ENCODE measurements at regions not wholly inside any gene's neighbourhood (a gene's known extent, or its start where the extent isn't known, plus 50 kb on each side); places are given as distances from the start of the nearest gene placed in this dataset.
"Not testable (repeated sequence)": the region's sequence is repeated elsewhere in the genome, so short reads cannot be mapped to it uniquely, and the experiment has no call there.

GRCh38 chr9:120307599-120307998 lies 272.4 kb downstream of the CDK5RAP2 start:
- no peaks in the 10 kb centered on the region for H3K27me3 Mint-ChIP-seq
- H3K36me3 Mint-ChIP-seq: no peaks in the 10 kb centered on the region
- ATAC-seq (ENCODE audit: low read depth in 2 of 2) (no peak), DNase-seq (no peak)
- no peaks in the 10 kb centered on the region for H3K4me1 Mint-ChIP-seq
- no peaks in the 10 kb centered on the region for H3K36me3 ChIP-seq (ENCODE audit: control insufficient read depth, insufficient read depth, low read length)
- H3K4me3 Mint-ChIP-seq: no peak overlapping the region
- H3K27ac ChIP-seq (ENCODE audit: insufficient read depth, low read length, poor library complexity, severe bottlenecking): no peak overlapping the region
- H3K9me3 Mint-ChIP-seq: peaks cover 0 to 6% (median 0%) of the 10 kb centered on the region in 7 donors
- H3K4me3 ChIP-seq (ENCODE audit: low read depth, low read length): no peak overlapping the region
- H3K4me1 ChIP-seq (ENCODE audit: control insufficient read depth, insufficient read depth, low read length, poor library complexity, severe bottlenecking): no peaks in the 10 kb centered on the region
- H3K27ac Mint-ChIP-seq: no peak overlapping the region
- H3K27me3 ChIP-seq (ENCODE audit: control insufficient read depth, insufficient read depth, low read length): no peaks in the 10 kb centered on the region
- no peaks in the 10 kb centered on the region for H3K9me3 ChIP-seq (ENCODE audit: control insufficient read depth in 2 of 2, low read length in 2 of 2)

DNA sequence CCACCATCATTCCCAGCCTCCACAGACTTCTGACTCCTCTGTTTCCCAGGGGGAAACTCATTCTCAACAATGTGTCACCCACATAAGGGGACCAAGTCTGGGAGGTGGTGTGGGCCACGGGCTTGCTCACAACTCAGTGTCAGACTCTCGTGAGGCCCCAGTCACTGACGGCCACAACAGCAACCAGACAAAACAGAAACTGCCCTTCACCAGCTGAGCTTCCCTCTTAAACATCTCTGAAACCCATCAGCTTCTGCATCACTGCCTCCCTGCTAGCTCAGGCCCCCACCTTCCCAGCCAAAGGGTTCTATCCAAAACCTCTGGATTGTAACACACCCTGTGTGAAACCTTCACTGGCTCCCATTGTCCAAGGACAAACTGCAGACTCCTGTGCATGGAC lies 273.4 kb downstream of the CDK5RAP2 start:
- H3K27ac Mint-ChIP-seq: no peak overlapping the region
- H3K4me3 Mint-ChIP-seq: no peak overlapping the region
- Histone ChIP-seq H3K9me3 (ENCODE audit: control insufficient read depth in 2 of 2, low read length in 2 of 2) (no peaks in the 10 kb centered on the region), H3K27ac (ENCODE audit: insufficient read depth, low read length, poor library complexity, severe bottlenecking) (no peak overlapping the region), H3K27me3 (ENCODE audit: control insufficient read depth, insufficient read depth, low read length) (no peaks in the 10 kb centered on the region), H3K4me1 (ENCODE audit: control insufficient read depth, insufficient read depth, low read length, poor library complexity, severe bottlenecking) (no peaks in the 10 kb centered on the region), H3K4me3 (ENCODE audit: low read depth, low read length) (no peak overlapping the region), H3K36me3 (ENCODE audit: control insufficient read depth, insufficient read depth, low read length) (no peaks in the 10 kb centered on the region)
- peaks cover 5% of the 10 kb centered on the region for H3K27me3 Mint-ChIP-seq
- no peaks in the 10 kb centered on the region for H3K36me3 Mint-ChIP-seq
- H3K4me1 Mint-ChIP-seq: no peaks in the 10 kb centered on the region
- DNase-seq (no peak), ATAC-seq (ENCODE audit: low read depth in 2 of 2) (no peak)
- H3K9me3 Mint-ChIP-seq: peaks cover 0 to 5% (median 0%) of the 10 kb centered on the region in 7 donors

DNA sequence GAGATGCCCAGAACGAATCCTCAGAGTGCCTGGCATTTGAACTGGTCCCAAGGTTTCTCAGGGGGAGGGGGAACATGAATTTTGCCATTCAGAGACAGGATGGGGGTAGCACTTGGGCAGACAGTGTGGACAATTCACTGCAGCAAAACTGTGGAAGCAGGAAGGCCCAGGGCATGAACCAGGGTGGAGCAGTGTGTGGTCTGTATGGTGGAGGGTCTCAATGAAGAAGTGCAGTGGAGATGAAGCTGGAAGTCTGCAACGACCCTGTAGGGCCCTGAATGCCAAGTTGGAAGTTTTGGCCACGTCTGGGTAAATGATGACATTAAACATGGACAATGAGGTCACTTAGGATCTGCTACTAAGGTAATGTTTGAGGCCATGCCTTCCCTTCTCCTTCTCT lies 273.9 kb downstream of the CDK5RAP2 start:
- Histone ChIP-seq H3K9me3 (ENCODE audit: control insufficient read depth in 2 of 2, low read length in 2 of 2) (no peaks in the 10 kb centered on the region), H3K27ac (ENCODE audit: insufficient read depth, low read length, poor library complexity, severe bottlenecking) (no peak overlapping the region), H3K27me3 (ENCODE audit: control insufficient read depth, insufficient read depth, low read length) (no peaks in the 10 kb centered on the region), H3K4me1 (ENCODE audit: control insufficient read depth, insufficient read depth, low read length, poor library complexity, severe bottlenecking) (no peaks in the 10 kb centered on the region), H3K4me3 (ENCODE audit: low read depth, low read length) (no peak overlapping the region), H3K36me3 (ENCODE audit: control insufficient read depth, insufficient read depth, low read length) (no peaks in the 10 kb centered on the region)
- H3K9me3 Mint-ChIP-seq: peaks cover 0 to 3% (median 0%) of the 10 kb centered on the region in 7 donors
- no peak for DNase-seq
- peaks cover 5% of the 10 kb centered on the region for H3K27me3 Mint-ChIP-seq
- no peak overlapping the region for H3K27ac Mint-ChIP-seq
- no peak overlapping the region for H3K4me3 Mint-ChIP-seq
- no peaks in the 10 kb centered on the region for H3K4me1 Mint-ChIP-seq
- no peaks in the 10 kb centered on the region for H3K36me3 Mint-ChIP-seq
- no peak for ATAC-seq (ENCODE audit: low read depth in 2 of 2)

DNA sequence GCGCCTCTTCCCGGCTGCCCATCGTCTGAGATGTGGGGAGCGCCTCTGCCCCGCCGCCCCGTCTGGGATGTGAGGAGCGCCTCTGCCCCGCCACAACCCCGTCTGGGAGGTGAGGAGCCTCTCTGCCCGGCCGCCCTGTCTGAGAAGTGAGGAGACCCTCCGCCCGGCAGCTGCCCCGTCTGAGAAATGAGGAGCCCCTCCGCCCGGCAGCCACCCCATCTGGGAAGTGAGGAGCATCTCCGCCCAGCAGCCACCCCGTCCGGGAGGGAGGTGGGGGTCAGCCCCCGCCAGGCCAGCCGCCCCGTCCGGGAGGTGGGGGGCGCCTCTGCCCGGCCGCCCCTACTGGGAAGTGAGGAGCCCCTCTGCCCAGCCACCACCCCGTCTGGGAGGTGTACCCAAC lies 275.1 kb downstream of the CDK5RAP2 start:
- not testable (repeated sequence) for H3K27me3 Mint-ChIP-seq; H3K4me3 Mint-ChIP-seq; H3K9me3 ChIP-seq (ENCODE audit: control insufficient read depth in 2 of 2, low read length in 2 of 2); H3K36me3 ChIP-seq (ENCODE audit: control insufficient read depth, insufficient read depth, low read length); DNase-seq; H3K27ac ChIP-seq (ENCODE audit: insufficient read depth, low read length, poor library complexity, severe bottlenecking); H3K27me3 ChIP-seq (ENCODE audit: control insufficient read depth, insufficient read depth, low read length); H3K36me3 Mint-ChIP-seq; H3K4me1 Mint-ChIP-seq; H3K27ac Mint-ChIP-seq; H3K4me3 ChIP-seq (ENCODE audit: low read depth, low read length); ATAC-seq (ENCODE audit: low read depth in 2 of 2); H3K4me1 ChIP-seq (ENCODE audit: control insufficient read depth, insufficient read depth, low read length, poor library complexity, severe bottlenecking); H3K9me3 Mint-ChIP-seq

- Histone ChIP-seq H3K4me1 (ENCODE audit: control insufficient read depth, insufficient read depth, low read length, poor library complexity, severe bottlenecking) (no peaks in the 10 kb centered on the region), H3K9me3 (ENCODE audit: control insufficient read depth in 2 of 2, low read length in 2 of 2) (no peaks in the 10 kb centered on the region), H3K27ac (ENCODE audit: insufficient read depth, low read length, poor library complexity, severe bottlenecking) (no peak overlapping the region), H3K4me3 (ENCODE audit: low read depth, low read length) (no peak overlapping the region), H3K27me3 (ENCODE audit: control insufficient read depth, insufficient read depth, low read length) (peaks cover 2% of the 10 kb centered on the region), H3K36me3 (ENCODE audit: control insufficient read depth, insufficient read depth, low read length) (no peaks in the 10 kb centered on the region)
- peaks cover 4% of the 10 kb centered on the region for H3K36me3 Mint-ChIP-seq
- H3K27ac Mint-ChIP-seq: no peak overlapping the region
- no peak for DNase-seq
- H3K4me3 Mint-ChIP-seq: no peak overlapping the region
- H3K9me3 Mint-ChIP-seq: peaks cover 0 to 1% (median 0%) of the 10 kb centered on the region in 7 donors
- peaks cover 5% of the 10 kb centered on the region for H3K27me3 Mint-ChIP-seq
- ATAC-seq (ENCODE audit: low read depth in 2 of 2): no peak
- H3K4me1 Mint-ChIP-seq: no peaks in the 10 kb centered on the region
Measured at GRCh38 chr9:120303519-120303918, 276.4 kb downstream of the CDK5RAP2 start.

DNA sequence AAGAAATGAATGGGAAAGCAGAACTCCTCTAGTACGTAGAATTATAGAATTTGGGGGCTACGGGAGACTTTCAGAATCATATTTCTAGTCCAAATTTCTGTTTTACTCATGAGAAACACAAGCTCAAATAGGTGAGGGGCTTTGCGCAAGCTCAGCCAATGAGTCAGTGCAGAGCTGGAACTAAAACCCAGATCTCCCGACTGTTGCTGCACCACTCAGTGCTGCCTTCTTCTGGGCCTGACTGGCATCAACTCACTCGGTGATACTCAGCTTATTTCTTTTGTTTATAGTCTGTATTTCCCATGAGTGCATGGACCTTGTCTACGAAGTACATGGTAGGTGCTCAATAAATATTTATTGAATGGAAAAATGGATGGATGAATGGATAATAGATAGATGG lies 280.2 kb downstream of the CDK5RAP2 start:
- Mint-ChIP-seq H3K4me3 (no peak overlapping the region), H3K4me1 (no peaks in the 10 kb centered on the region), H3K36me3 (peaks cover 4% of the 10 kb centered on the region), H3K27me3 (peaks cover 5% of the 10 kb centered on the region), H3K27ac (no peak overlapping the region), H3K9me3 (peaks cover 0 to 3% (median 0%) of the 10 kb centered on the region in 7 donors)
- no peaks in the 10 kb centered on the region for H3K9me3 ChIP-seq (ENCODE audit: control insufficient read depth in 2 of 2, low read length in 2 of 2)
- no peak overlapping the region for H3K4me3 ChIP-seq (ENCODE audit: low read depth, low read length)
- no peaks in the 10 kb centered on the region for H3K36me3 ChIP-seq (ENCODE audit: control insufficient read depth, insufficient read depth, low read length)
- no peaks in the 10 kb centered on the region for H3K4me1 ChIP-seq (ENCODE audit: control insufficient read depth, insufficient read depth, low read length, poor library complexity, severe bottlenecking)
- no peak overlapping the region for H3K27ac ChIP-seq (ENCODE audit: insufficient read depth, low read length, poor library complexity, severe bottlenecking)
- DNase-seq (no peak), ATAC-seq (ENCODE audit: low read depth in 2 of 2) (no peak)
- H3K27me3 ChIP-seq (ENCODE audit: control insufficient read depth, insufficient read depth, low read length): peaks cover 2% of the 10 kb centered on the region

- Histone ChIP-seq H3K27me3 (ENCODE audit: control insufficient read depth, insufficient read depth, low read length) (no peaks in the 10 kb centered on the region), H3K27ac (ENCODE audit: insufficient read depth, low read length, poor library complexity, severe bottlenecking) (no peak overlapping the region), H3K4me3 (ENCODE audit: low read depth, low read length) (no peak overlapping the region), H3K36me3 (ENCODE audit: control insufficient read depth, insufficient read depth, low read length) (no peaks in the 10 kb centered on the region), H3K4me1 (ENCODE audit: control insufficient read depth, insufficient read depth, low read length, poor library complexity, severe bottlenecking) (no peaks in the 10 kb centered on the region), H3K9me3 (ENCODE audit: control insufficient read depth in 2 of 2, low read length in 2 of 2) (no peaks in the 10 kb centered on the region)
- no peaks in the 10 kb centered on the region for H3K27me3 Mint-ChIP-seq
- DNase-seq (no peak), ATAC-seq (ENCODE audit: low read depth in 2 of 2) (no peak)
- H3K36me3 Mint-ChIP-seq: no peaks in the 10 kb centered on the region
- no peak overlapping the region for H3K4me3 Mint-ChIP-seq
- no peaks in the 10 kb centered on the region for H3K4me1 Mint-ChIP-seq
- H3K9me3 Mint-ChIP-seq: peaks cover 0 to 3% (median 1%) of the 10 kb centered on the region in 7 donors
- H3K27ac Mint-ChIP-seq: no peak overlapping the region
Measured at GRCh38 chr9:120294003-120294402, 286.0 kb downstream of the CDK5RAP2 start.

DNA sequence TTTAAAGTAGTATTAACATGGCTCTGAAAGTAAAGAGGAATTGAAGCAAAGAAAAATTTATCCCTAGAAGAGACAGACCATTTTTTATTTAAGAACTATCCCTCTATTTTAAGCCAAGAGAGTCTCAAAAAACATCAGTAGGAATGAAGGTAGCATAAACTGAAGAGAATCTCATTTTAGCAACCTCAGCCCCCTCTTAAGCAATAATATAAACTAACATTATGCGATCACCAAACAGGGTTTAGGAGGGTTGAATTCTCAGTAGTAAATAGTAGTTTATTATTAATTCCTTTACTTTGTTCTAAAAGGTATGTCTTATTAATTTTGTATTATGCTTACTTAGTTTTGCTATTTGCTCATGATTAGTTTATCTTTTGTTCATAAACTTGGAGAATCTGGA lies 287.4 kb downstream of the CDK5RAP2 start:
- no peak overlapping the region for H3K27ac ChIP-seq (ENCODE audit: insufficient read depth, low read length, poor library complexity, severe bottlenecking)
- no peaks in the 10 kb centered on the region for H3K9me3 ChIP-seq (ENCODE audit: control insufficient read depth in 2 of 2, low read length in 2 of 2)
- no peak overlapping the region for H3K4me3 ChIP-seq (ENCODE audit: low read depth, low read length)
- H3K36me3 Mint-ChIP-seq: no peaks in the 10 kb centered on the region
- no peak overlapping the region for H3K4me3 Mint-ChIP-seq
- ATAC-seq (ENCODE audit: low read depth in 2 of 2) (no peak), DNase-seq (no peak)
- peaks cover 0 to 3% (median 0%) of the 10 kb centered on the region in 7 donors for H3K9me3 Mint-ChIP-seq
- H3K27ac Mint-ChIP-seq: no peak overlapping the region
- H3K4me1 Mint-ChIP-seq: no peaks in the 10 kb centered on the region
- no peaks in the 10 kb centered on the region for H3K27me3 Mint-ChIP-seq
- no peaks in the 10 kb centered on the region for H3K36me3 ChIP-seq (ENCODE audit: control insufficient read depth, insufficient read depth, low read length)
- no peaks in the 10 kb centered on the region for H3K4me1 ChIP-seq (ENCODE audit: control insufficient read depth, insufficient read depth, low read length, poor library complexity, severe bottlenecking)
- no peaks in the 10 kb centered on the region for H3K27me3 ChIP-seq (ENCODE audit: control insufficient read depth, insufficient read depth, low read length)
